Muscle layer of duodenum (tissue), 2 donors: ENCODE measurements at regions not wholly inside any gene's neighbourhood (a gene's known extent, or its start where the extent isn't known, plus 50 kb on each side); places are given as distances from the start of the nearest gene placed in this dataset.

Experiments used
- H3K27ac ChIP-seq: one replicate; pipeline ENCODE4 v1.7.0; 2013; ENCODE audit warnings: mild to moderate bottlenecking, low read length
- H3K27me3 ChIP-seq: one replicate; pipeline ENCODE4 v1.7.0; 2013; ENCODE audit warnings: low read depth, mild to moderate bottlenecking, control low read depth, low read length
- H3K36me3 ChIP-seq, 2 donors: one replicate each; pipeline ENCODE4 v1.7.0; 2013; ENCODE audit warnings: low read length in 2 of 2, control low read depth in 1 of 2, mild to moderate bottlenecking in 1 of 2; ENCODE audit not compliant: insufficient read depth in 2 of 2, control insufficient read depth in 1 of 2
- H3K4me1 ChIP-seq, 2 donors: one replicate each; pipeline ENCODE4 v1.7.0; 2013; ENCODE audit warnings: low read length in 2 of 2, mild to moderate bottlenecking in 2 of 2, control low read depth in 1 of 2, moderate library complexity in 1 of 2; ENCODE audit not compliant: insufficient read depth in 2 of 2, control insufficient read depth in 1 of 2
- H3K4me3 ChIP-seq, 2 donors: one replicate each; pipeline ENCODE4 v1.7.0; 2013; ENCODE audit warnings: low read length in 2 of 2, low read depth in 1 of 2, mild to moderate bottlenecking in 1 of 2
- H3K9me3 ChIP-seq, 2 donors: one replicate each; pipeline ENCODE4 v1.7.0; 2013; ENCODE audit warnings: low read length in 2 of 2, control low read depth in 1 of 2, mild to moderate bottlenecking in 1 of 2; ENCODE audit not compliant: control insufficient read depth in 1 of 2
- donor health status: healthy.

GRCh38 chr12:124501827-124502226, 65.6 kb downstream of the NCOR2 start:
- Histone ChIP-seq H3K27ac (no peak overlapping the region), H3K36me3 (no peaks in the 10 kb centered on the region), H3K4me3 (no peak overlapping the region), H3K27me3 (no peaks in the 10 kb centered on the region), H3K9me3 (no peaks in the 10 kb centered on the region), H3K4me1 (peaks cover 6 to 90% of the 10 kb centered on the region in 2 donors)

- Histone ChIP-seq H3K4me1 (peaks cover 4 to 90% of the 10 kb centered on the region in 2 donors), H3K27ac (no peak overlapping the region)
These were observed 66.3 kb downstream of the NCOR2 start for GRCh38 chr12:124501112-124501561.

DNA sequence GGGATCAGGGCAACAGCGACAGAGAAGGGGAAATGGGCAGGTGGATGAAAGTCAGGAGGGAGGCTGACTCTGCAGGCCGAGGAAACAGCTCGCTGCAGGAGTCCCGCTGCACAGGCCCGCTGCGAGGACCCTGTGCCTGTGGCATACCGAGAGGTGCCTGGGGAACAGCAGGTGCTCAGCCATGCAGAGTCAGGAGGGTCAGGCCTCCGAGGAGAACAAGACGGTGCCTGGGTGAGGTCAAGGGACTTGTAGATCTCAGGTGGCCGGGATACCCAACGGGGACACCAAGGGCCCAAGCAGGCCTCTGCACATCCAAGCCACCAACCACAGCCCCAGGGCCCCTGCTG, 67.5 kb downstream of the NCOR2 start:
- H3K4me3 ChIP-seq, result no peak overlapping the region
- H3K4me1 ChIP-seq, result peaks cover 0 to 80% of the 10 kb centered on the region in 2 donors
- no peak overlapping the region for H3K27ac ChIP-seq
- no peaks in the 10 kb centered on the region for H3K27me3 ChIP-seq
- H3K9me3 ChIP-seq, result no peaks in the 10 kb centered on the region
- H3K36me3 ChIP-seq, result peaks cover 0 to 4% of the 10 kb centered on the region in 2 donors

More at GRCh38 chr12:124501112-124501561, 66.3 kb downstream of the NCOR2 start:
- H3K4me3 ChIP-seq, result no peak overlapping the region
- H3K9me3 ChIP-seq, result no peaks in the 10 kb centered on the region
- H3K36me3 ChIP-seq, result no peaks in the 10 kb centered on the region
- no peaks in the 10 kb centered on the region for H3K27me3 ChIP-seq

- Histone ChIP-seq H3K4me3 (no peak overlapping the region), H3K27ac (no peak overlapping the region), H3K9me3 (no peaks in the 10 kb centered on the region), H3K4me1 (peaks cover 0 to 74% of the 10 kb centered on the region in 2 donors), H3K27me3 (no peaks in the 10 kb centered on the region), H3K36me3 (peaks cover 0 to 10% of the 10 kb centered on the region in 2 donors)
These were observed 68.1 kb downstream of the NCOR2 start for GRCh38 chr12:124499190-124499753.

GRCh38 chr12:124498275-124499189, 68.9 kb downstream of the NCOR2 start:
- Histone ChIP-seq H3K4me1 (peaks cover 0 to 72% of the 10 kb centered on the region in 2 donors), H3K27me3 (no peaks in the 10 kb centered on the region), H3K9me3 (no peaks in the 10 kb centered on the region), H3K27ac (peak overlapping the region; percentile 60), H3K4me3 (no peak overlapping the region), H3K36me3 (peaks cover 0 to 17% of the 10 kb centered on the region in 2 donors)

GRCh38 chr12:124497658-124498057, 69.8 kb downstream of the NCOR2 start:
- H3K4me1 ChIP-seq, result peaks cover 0 to 68% of the 10 kb centered on the region in 2 donors
- no peak overlapping the region for H3K4me3 ChIP-seq
- no peaks in the 10 kb centered on the region for H3K9me3 ChIP-seq
- H3K36me3 ChIP-seq, result peaks cover 0 to 24% of the 10 kb centered on the region in 2 donors
- H3K27me3 ChIP-seq, result no peaks in the 10 kb centered on the region
- H3K27ac ChIP-seq, result peak overlapping the region; percentile 46

DNA sequence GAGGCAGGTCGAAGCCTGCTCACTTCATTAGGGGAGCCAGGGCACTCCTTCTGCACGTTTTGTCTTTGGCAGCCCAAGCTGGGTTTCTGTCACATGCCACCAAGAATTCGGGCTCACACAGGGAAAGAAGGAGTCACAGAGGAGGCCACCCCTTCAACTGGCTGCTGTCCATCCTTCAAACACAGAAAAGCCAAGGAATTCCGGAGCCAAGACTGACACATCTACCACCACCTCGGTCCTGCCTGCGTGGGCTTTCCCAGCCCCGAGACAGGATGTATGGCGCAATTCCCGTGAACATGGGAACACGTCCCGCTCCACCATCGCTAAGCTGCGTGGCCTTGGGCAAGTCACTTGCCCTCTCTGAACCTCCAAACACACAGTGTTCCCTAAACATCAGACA, 70.4 kb downstream of the NCOR2 start:
- Histone ChIP-seq H3K4me3 (no peak overlapping the region), H3K27ac (peak overlapping the region; percentile 46), H3K9me3 (no peaks in the 10 kb centered on the region), H3K36me3 (peaks cover 0 to 28% of the 10 kb centered on the region in 2 donors), H3K4me1 (peaks cover 0 to 64% of the 10 kb centered on the region in 2 donors), H3K27me3 (no peaks in the 10 kb centered on the region)

DNA sequence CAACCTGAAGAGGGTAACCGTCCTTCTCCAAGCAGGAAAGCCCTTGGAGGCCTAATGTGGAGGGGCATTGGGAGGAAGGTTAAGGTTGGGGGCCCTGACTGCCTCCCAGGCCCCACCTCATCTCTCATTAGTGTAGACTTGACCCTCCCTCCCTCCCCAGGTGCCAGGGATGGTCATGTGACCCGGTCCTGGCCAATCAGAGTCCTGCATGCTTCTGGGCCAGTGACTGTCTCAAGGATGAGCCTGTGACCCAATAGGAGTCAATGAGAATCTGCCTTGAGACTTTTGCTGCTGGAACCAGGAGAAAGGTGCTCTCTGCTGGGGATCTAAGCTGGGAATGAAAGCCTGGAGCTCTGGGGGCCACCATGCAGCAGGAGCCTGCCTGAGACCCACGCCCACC, 70.8 kb downstream of the NCOR2 start:
- Histone ChIP-seq H3K9me3 (no peaks in the 10 kb centered on the region), H3K27me3 (no peaks in the 10 kb centered on the region), H3K36me3 (peaks cover 0 to 33% of the 10 kb centered on the region in 2 donors), H3K4me1 (peaks cover 0 to 64% of the 10 kb centered on the region in 2 donors), H3K27ac (no peak overlapping the region), H3K4me3 (no peak overlapping the region)

GRCh38 chr12:124495194-124495983, 72.0 kb downstream of the NCOR2 start:
- H3K27ac ChIP-seq, result no peak overlapping the region
- H3K4me1 ChIP-seq, result peaks cover 6 to 64% of the 10 kb centered on the region in 2 donors
- H3K4me3 ChIP-seq, result no peak overlapping the region
- H3K27me3 ChIP-seq, result no peaks in the 10 kb centered on the region
- no peaks in the 10 kb centered on the region for H3K9me3 ChIP-seq
- H3K36me3 ChIP-seq, result peaks cover 0 to 37% of the 10 kb centered on the region in 2 donors

- H3K27ac ChIP-seq, result no peak overlapping the region
- no peaks in the 10 kb centered on the region for H3K27me3 ChIP-seq
- H3K4me3 ChIP-seq, result no peak overlapping the region
- peaks cover 6 to 58% of the 10 kb centered on the region in 2 donors for H3K4me1 ChIP-seq
- peaks cover 0 to 37% of the 10 kb centered on the region in 2 donors for H3K36me3 ChIP-seq
- no peaks in the 10 kb centered on the region for H3K9me3 ChIP-seq
These were observed 72.7 kb downstream of the NCOR2 start for GRCh38 chr12:124494751-124495129.
